GM12878 (cell line): ENCODE measurements at regions not wholly inside any gene's neighbourhood (a gene's known extent, or its start where the extent isn't known, plus 50 kb on each side); places are given as distances from the start of the nearest gene placed in this dataset.

Experiments
- ATAC-seq: fragments of 200-7000 bp; cut with Tn5 transposase; 3 replicates; pipeline ENCODE4 v1.9.1; 2020; ENCODE audit warnings: mild to moderate bottlenecking, moderate library complexity
- BruUV-seq: library from RNA; stranded (reverse); fragments of 400-500 nt; replicated peaks from 2 replicates; lab custom pipeline; 2021; lab: Mats Ljungman, UMichigan
- CTCF ChIA-PET: fragments of 300-600 bp; sonication (Branson Sonifier 250); formaldehyde crosslinking; extraction: SDS; loops from one replicate; lab custom pipeline; 2021; ENCODE audit warnings: inconsistent platforms; lab: Yijun Ruan, JAX
- POLR2A ChIA-PET: fragments of 350-600 bp; formaldehyde crosslinking; extraction: SDS; loops from one replicate; lab custom pipeline; 2021; ENCODE audit warnings: inconsistent platforms; lab: Charles Lee
- RAD21 ChIA-PET: fragments of 300-600 bp; sonication (Branson Sonifier 250); formaldehyde crosslinking; loops from one replicate; lab custom pipeline; 2023; ENCODE audit warnings: antibody characterized with exemption; ENCODE audit not compliant: unreplicated experiment; lab: Charles Lee
- SMC1A ChIA-PET: fragments of 300-600 bp; sonication (Branson Sonifier 250); formaldehyde crosslinking; loops from one replicate; lab custom pipeline; 2023; ENCODE audit not compliant: unreplicated experiment, uncharacterized antibody; lab: Charles Lee
- DNase-seq: peaks from one replicate; pipeline ENCODE4 v3.0.0-alpha.2; 2011; ENCODE audit warnings: low read depth, low spot score
- FAIRE-seq: peaks from 3 replicates; lab custom pipeline; 2011; peaks lifted over from hg19 to GRCh38; lab: Jason Lieb, UNC
- H2AFZ ChIP-seq: 2 replicates; pipeline ENCODE4 v1.6.0; 2011; ENCODE audit warnings: low read depth, low read length, control low read depth; ENCODE audit not compliant: control insufficient read depth
- H3K27ac ChIP-seq: 2 replicates; pipeline ENCODE4 v1.5.1; 2011; ENCODE audit warnings: control low read depth; ENCODE audit not compliant: control insufficient read depth, insufficient read depth
- H3K27me3 ChIP-seq, 2 experiments: replicated peaks in 1 of 2; 2 replicates each; pipeline versions ENCODE4 v1.6.0 to v1.6.1; 2011; ENCODE audit warnings: low read length in 1 of 2; ENCODE audit not compliant: control insufficient read depth in 2 of 2, insufficient read depth in 2 of 2
- H3K36me3 ChIP-seq, 2 experiments: 2 replicates each; pipeline ENCODE4 v1.5.1; 2011; ENCODE audit warnings: low read length in 1 of 2; ENCODE audit not compliant: control insufficient read depth in 2 of 2, insufficient read depth in 2 of 2
- H3K4me1 ChIP-seq: 2 replicates; pipeline ENCODE4 v1.6.1; 2011; ENCODE audit warnings: mild to moderate bottlenecking, low read length, moderate library complexity, mixed read lengths; ENCODE audit not compliant: control insufficient read depth, insufficient read depth
- H3K4me2 ChIP-seq: 2 replicates; pipeline ENCODE4 v1.6.0; 2011; ENCODE audit warnings: control low read depth; ENCODE audit not compliant: control insufficient read depth, insufficient read depth
- H3K4me3 ChIP-seq: fragments of 200-600 bp; sonication (generic); 2 replicates; pipeline ENCODE4 v1.5.1; 2016
- H3K79me2 ChIP-seq: 2 replicates; pipeline ENCODE4 v1.6.0; 2011; ENCODE audit warnings: low read length; ENCODE audit not compliant: control insufficient read depth, insufficient read depth
- H3K9ac ChIP-seq: 2 replicates; pipeline ENCODE4 v1.8.0; 2011; ENCODE audit warnings: low read length, control low read depth, mixed read lengths; ENCODE audit not compliant: control insufficient read depth, insufficient read depth
- H3K9me3 ChIP-seq: replicated peaks from 3 replicates; pipeline ENCODE4 v1.5.1; 2011; ENCODE audit warnings: mild to moderate bottlenecking, low read length; ENCODE audit not compliant: control insufficient read depth, insufficient read depth
- H4K20me1 ChIP-seq: 2 replicates; pipeline ENCODE4 v1.6.0; 2011; ENCODE audit not compliant: control insufficient read depth, insufficient read depth
- CHD2 ChIP-seq: IDR thresholded peaks from 2 replicates; pipeline ENCODE4 v1.6.1; 2011; ENCODE audit warnings: low read depth, low read length, improper control_type of control experiment, borderline replicate concordance
- E2F8 ChIP-seq: fragments of 450-650 bp; IDR thresholded peaks from 2 replicates; pipeline ENCODE4 v1.6.1; 2018; ENCODE audit warnings: mild to moderate bottlenecking, low read depth, moderate library complexity; ENCODE audit not compliant: partially characterized antibody
- HDGF ChIP-seq: fragments of 450-650 bp; IDR thresholded peaks from 2 replicates; pipeline ENCODE4 v1.6.1; 2016; ENCODE audit warnings: antibody characterized with exemption
- IRF5 ChIP-seq: fragments of 450-650 bp; IDR thresholded peaks from 2 replicates; pipeline ENCODE4 v1.6.1; 2017; ENCODE audit warnings: borderline replicate concordance
- JUNB ChIP-seq: IDR thresholded peaks from 2 replicates; pipeline ENCODE4 v1.6.1; 2016; ENCODE audit warnings: antibody characterized with exemption, mild to moderate bottlenecking
- MXI1 ChIP-seq: fragments of 150-350 bp; IDR thresholded peaks from 2 replicates; pipeline ENCODE4 v1.6.1; 2011; ENCODE audit warnings: low read depth, mild to moderate bottlenecking, inconsistent platforms, low read length, improper control_type of control experiment
- NR2F1 ChIP-seq: fragments of 450-650 bp; conservative IDR thresholded peaks from 2 replicates; pipeline ENCODE4 v1.6.1; 2017; ENCODE audit warnings: mild to moderate bottlenecking
- PML ChIP-seq: IDR thresholded peaks from 2 replicates; pipeline ENCODE4 v1.6.1; 2012; ENCODE audit warnings: low read length, inconsistent platforms
- RAD51 ChIP-seq: fragments of 450-650 bp; IDR thresholded peaks from 2 replicates; pipeline ENCODE4 v1.6.1; 2016; ENCODE audit warnings: moderate library complexity, mild to moderate bottlenecking, inconsistent platforms
- SREBF1 ChIP-seq: IDR thresholded peaks from 2 replicates; pipeline ENCODE4 v1.6.1; 2012; ENCODE audit warnings: mild to moderate bottlenecking, low read length
- SRF ChIP-seq, 2 experiments: IDR thresholded peaks; 2 replicates each; pipeline ENCODE4 v1.6.1; 2011; ENCODE audit warnings: low read depth in 2 of 2, low read length in 2 of 2, mild to moderate bottlenecking in 1 of 2, moderate library complexity in 1 of 2
- TARDBP ChIP-seq: IDR thresholded peaks from 2 replicates; pipeline ENCODE4 v1.6.1; 2016; ENCODE audit warnings: borderline replicate concordance
- ZNF274 ChIP-seq: IDR thresholded peaks from one replicate; pipeline ENCODE4 v1.8.0; 2011; ENCODE audit not compliant: insufficient read length, insufficient read depth
- ZNF384 ChIP-seq: IDR thresholded peaks from 2 replicates; pipeline ENCODE4 v1.6.1; 2012; ENCODE audit warnings: low read depth, mild to moderate bottlenecking, low read length, improper control_type of control experiment, borderline replicate concordance
- WGBS: methylation state at CpG from one replicate; pipeline ENCODE4 v1.1.6; 2016; ENCODE audit warnings: low lambda C conversion rate; ENCODE audit not compliant: insufficient replicate concordance, insufficient coverage; ENCODE audit errors: missing lambda C conversion rate; 5-methylcytosine and 5-hydroxymethylcytosine counted together
- in situ Hi-C: fragments of 300-500 bp; cut with MboI; formaldehyde crosslinking; loops from 9 replicates; pipeline ENCODE4 v1.14.3; 2018; ENCODE audit warnings: mixed read lengths
- intact Hi-C: fragments of 100-400 bp; cut with micrococcal nuclease; formaldehyde crosslinking; loops from one replicate; pipeline ENCODE4 v1.14.2; 2022; ENCODE audit not compliant: unreplicated experiment

- TF ChIP-seq ZNF384 (no peak), SREBF1 (no peak), IRF5 (no peak), MXI1 (no peak), NR2F1 (no peak), ZNF274 (no peak), E2F8 (no peak), PML (no peak), SRF (IDR thresholded peaks at IDR 0.05; ENCODE audit: low read depth in 2 of 2, low read length in 2 of 2) (no peak)
Observed at GRCh38 chr2:75870133-75870532, 159.4 kb upstream of the GCFC2 start (continued).

- ATAC-seq (no peak), FAIRE-seq (no peak), DNase-seq (no peak)
- H3K36me3 ChIP-seq = no peaks in the 10 kb centered on the region
- H3K9ac ChIP-seq = no peak overlapping the region
- ChIA-PET CTCF (interaction anchor here (1.4 kb wide), 1 partner anchor 33 kb away, joined by 3 read pairs; no protein-coding TSS in a partner anchor), SMC1A (no interaction called here), POLR2A (no interaction called here), RAD21 (no interaction called here)
- no peaks in the 10 kb centered on the region for H3K4me1 ChIP-seq
- no peaks in the 10 kb centered on the region for H3K9me3 ChIP-seq
- intact Hi-C loops (no loop called here), in situ Hi-C loops (no loop called here)
- TF ChIP-seq HDGF (no peak), CHD2 (no peak), RAD51 (no peak), TARDBP (no peak), JUNB (no peak)
- no TSS peak for BruUV-seq
- no peak overlapping the region for H3K27ac ChIP-seq
- H3K4me2 ChIP-seq = no peak overlapping the region
- no peaks in the 10 kb centered on the region for H3K79me2 ChIP-seq
- no peaks in the 10 kb centered on the region for H3K27me3 ChIP-seq
- no peak overlapping the region for H2AFZ ChIP-seq
- H4K20me1 ChIP-seq = no peaks in the 10 kb centered on the region
- WGBS = 14% methylated on average over 8 of the region's 8 CpGs
- H3K4me3 ChIP-seq = no peak overlapping the region
Observed at GRCh38 chr2:75865702-75866101, 155.0 kb upstream of the GCFC2 start.
